ENCODE measurements at regions not wholly inside any gene's neighbourhood (a gene's known extent, or its start where the extent isn't known, plus 50 kb on each side); places are given as distances from the start of the nearest gene placed in this dataset.

DNA sequence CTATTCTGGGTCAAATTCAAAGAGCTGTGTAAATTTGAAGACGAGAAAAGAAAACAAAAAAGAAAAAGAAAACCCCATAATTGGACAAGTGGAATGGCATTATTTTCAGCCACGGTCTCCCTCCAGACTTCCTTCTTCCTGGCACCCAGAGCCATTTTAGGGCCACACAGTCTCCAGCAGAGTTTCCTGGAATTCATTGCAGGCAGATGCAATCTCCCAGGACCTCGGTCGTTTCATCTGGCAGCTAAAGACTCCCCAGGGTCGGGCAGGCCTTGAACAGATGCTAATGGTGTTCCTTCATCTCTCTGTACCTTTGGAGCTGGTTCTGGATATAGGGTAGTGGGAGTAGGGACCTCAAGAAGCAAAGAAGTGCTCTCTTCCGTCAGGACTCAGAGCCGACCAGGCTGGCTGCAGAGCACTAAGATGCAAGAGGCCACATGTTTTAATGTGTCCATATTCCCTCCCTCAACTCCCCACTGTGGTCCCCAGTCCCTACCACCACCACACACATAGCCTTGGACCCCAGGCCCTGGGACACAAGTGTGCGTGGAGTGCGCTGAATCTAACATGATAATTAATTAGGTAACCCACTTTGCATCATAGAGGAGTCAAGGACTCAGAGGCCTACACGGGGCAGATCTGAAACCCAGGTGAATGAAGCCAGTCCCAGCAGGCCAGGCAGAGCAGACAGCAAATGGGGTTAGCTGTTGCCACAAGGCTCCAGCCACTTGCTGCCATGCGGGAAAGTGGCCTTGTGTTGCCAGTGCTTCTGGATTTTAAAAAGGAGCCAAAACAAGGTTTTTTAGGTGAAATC, 109.3 kb upstream of the ATL2 start:
- no peak overlapping the region for H3K4me2 ChIP-seq (ENCODE audit: low read depth, low read length, poor library complexity, severe bottlenecking)
- no peaks in the 10 kb centered on the region for H3K9me2 ChIP-seq (replicated peaks; ENCODE audit: low read depth, low read length)
- no peak overlapping the region for H2AFZ ChIP-seq (ENCODE audit: low read length)
- no peak overlapping the region for H3K9ac ChIP-seq (ENCODE audit: low read depth, low read length, poor library complexity, severe bottlenecking)
- H3K9me3 ChIP-seq (ENCODE audit: insufficient read depth, low read depth, low read length), result no peaks in the 10 kb centered on the region
- no peaks in the 10 kb centered on the region for H3F3A ChIP-seq (ENCODE audit: low read depth)
- no peaks in the 10 kb centered on the region for H3K79me2 ChIP-seq (ENCODE audit: insufficient read depth, low read length)
- H3K4me3 ChIP-seq (ENCODE audit: low read length, poor library complexity, severe bottlenecking), result no peak overlapping the region
- TF ChIP-seq, protein P1, sequence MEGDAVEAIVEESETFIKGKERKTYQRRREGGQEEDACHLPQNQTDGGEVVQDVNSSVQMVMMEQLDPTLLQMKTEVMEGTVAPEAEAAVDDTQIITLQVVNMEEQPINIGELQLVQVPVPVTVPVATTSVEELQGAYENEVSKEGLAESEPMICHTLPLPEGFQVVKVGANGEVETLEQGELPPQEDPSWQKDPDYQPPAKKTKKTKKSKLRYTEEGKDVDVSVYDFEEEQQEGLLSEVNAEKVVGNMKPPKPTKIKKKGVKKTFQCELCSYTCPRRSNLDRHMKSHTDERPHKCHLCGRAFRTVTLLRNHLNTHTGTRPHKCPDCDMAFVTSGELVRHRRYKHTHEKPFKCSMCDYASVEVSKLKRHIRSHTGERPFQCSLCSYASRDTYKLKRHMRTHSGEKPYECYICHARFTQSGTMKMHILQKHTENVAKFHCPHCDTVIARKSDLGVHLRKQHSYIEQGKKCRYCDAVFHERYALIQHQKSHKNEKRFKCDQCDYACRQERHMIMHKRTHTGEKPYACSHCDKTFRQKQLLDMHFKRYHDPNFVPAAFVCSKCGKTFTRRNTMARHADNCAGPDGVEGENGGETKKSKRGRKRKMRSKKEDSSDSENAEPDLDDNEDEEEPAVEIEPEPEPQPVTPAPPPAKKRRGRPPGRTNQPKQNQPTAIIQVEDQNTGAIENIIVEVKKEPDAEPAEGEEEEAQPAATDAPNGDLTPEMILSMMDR (conservative IDR thresholded peaks at IDR 0.05; ENCODE audit: low read length), result no peak
- no peak for TF ChIP-seq EZH2phosphoT487 (IDR thresholded peaks at IDR 0.05; ENCODE audit: borderline replicate concordance)
- no peaks in the 10 kb centered on the region for H3K36me3 ChIP-seq (ENCODE audit: insufficient read depth, low read length)
- H4K20me1 ChIP-seq (ENCODE audit: insufficient read depth, low read length, poor library complexity, severe bottlenecking), result no peaks in the 10 kb centered on the region
- H3K27me3 ChIP-seq (ENCODE audit: insufficient read depth, low read length, poor library complexity, severe bottlenecking), result no peaks in the 10 kb centered on the region
- H3K4me1 ChIP-seq (ENCODE audit: insufficient read depth, low read length, poor library complexity, severe bottlenecking), result no peaks in the 10 kb centered on the region

DNA sequence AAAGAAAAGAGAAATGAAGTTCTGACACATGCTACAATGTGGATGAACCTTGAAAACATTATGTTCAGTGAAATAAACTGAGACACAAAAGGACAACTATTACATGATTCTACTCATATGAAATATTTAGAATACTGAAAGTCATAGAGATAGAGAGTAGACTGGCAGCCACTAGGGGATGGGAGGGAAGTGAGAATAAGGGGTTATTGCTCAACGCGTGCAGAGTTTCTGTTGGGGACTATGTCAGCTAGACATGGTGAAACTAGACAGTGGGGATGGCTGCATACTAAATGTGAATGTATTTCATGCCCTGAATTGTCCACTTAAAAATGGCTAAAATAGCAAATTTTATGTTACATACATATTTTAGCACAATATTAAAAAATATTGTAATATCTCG, 108.7 kb upstream of the ATL2 start:
- H3K4me1 ChIP-seq (ENCODE audit: insufficient read depth, low read length, poor library complexity, severe bottlenecking), result no peaks in the 10 kb centered on the region
- H3F3A ChIP-seq (ENCODE audit: low read depth), result no peaks in the 10 kb centered on the region
- no peak overlapping the region for H3K4me2 ChIP-seq (ENCODE audit: low read depth, low read length, poor library complexity, severe bottlenecking)
- H3K4me3 ChIP-seq (ENCODE audit: low read length, poor library complexity, severe bottlenecking), result no peak overlapping the region
- H3K9ac ChIP-seq (ENCODE audit: low read depth, low read length, poor library complexity, severe bottlenecking), result no peak overlapping the region
- H4K20me1 ChIP-seq (ENCODE audit: insufficient read depth, low read length, poor library complexity, severe bottlenecking), result no peaks in the 10 kb centered on the region
- no peaks in the 10 kb centered on the region for H3K9me3 ChIP-seq (ENCODE audit: insufficient read depth, low read depth, low read length)
- no peak overlapping the region for H2AFZ ChIP-seq (ENCODE audit: low read length)
- TF ChIP-seq, protein P1 (conservative IDR thresholded peaks at IDR 0.05; ENCODE audit: low read length), result no peak
- no peak for TF ChIP-seq EZH2phosphoT487 (IDR thresholded peaks at IDR 0.05; ENCODE audit: borderline replicate concordance)
- H3K36me3 ChIP-seq (ENCODE audit: insufficient read depth, low read length), result no peaks in the 10 kb centered on the region
- no peaks in the 10 kb centered on the region for H3K9me2 ChIP-seq (replicated peaks; ENCODE audit: low read depth, low read length)
- H3K27me3 ChIP-seq (ENCODE audit: insufficient read depth, low read length, poor library complexity, severe bottlenecking), result no peaks in the 10 kb centered on the region
- H3K79me2 ChIP-seq (ENCODE audit: insufficient read depth, low read length), result no peaks in the 10 kb centered on the region

GRCh38 chr2:38484957-38485356, 107.9 kb upstream of the ATL2 start:
- Histone ChIP-seq H3F3A (ENCODE audit: low read depth) (no peaks in the 10 kb centered on the region), H3K9me3 (ENCODE audit: insufficient read depth, low read depth, low read length) (no peaks in the 10 kb centered on the region), H2AFZ (ENCODE audit: low read length) (no peak overlapping the region), H3K9ac (ENCODE audit: low read depth, low read length, poor library complexity, severe bottlenecking) (no peak overlapping the region), H4K20me1 (ENCODE audit: insufficient read depth, low read length, poor library complexity, severe bottlenecking) (no peaks in the 10 kb centered on the region), H3K27me3 (ENCODE audit: insufficient read depth, low read length, poor library complexity, severe bottlenecking) (no peaks in the 10 kb centered on the region), H3K4me1 (ENCODE audit: insufficient read depth, low read length, poor library complexity, severe bottlenecking) (no peaks in the 10 kb centered on the region), H3K79me2 (ENCODE audit: insufficient read depth, low read length) (no peaks in the 10 kb centered on the region), H3K36me3 (ENCODE audit: insufficient read depth, low read length) (no peaks in the 10 kb centered on the region), H3K4me3 (ENCODE audit: low read length, poor library complexity, severe bottlenecking) (no peak overlapping the region), H3K9me2 (replicated peaks; ENCODE audit: low read depth, low read length) (no peaks in the 10 kb centered on the region), H3K4me2 (ENCODE audit: low read depth, low read length, poor library complexity, severe bottlenecking) (no peak overlapping the region)
- TF ChIP-seq, protein P1 (conservative IDR thresholded peaks at IDR 0.05; ENCODE audit: low read length), result no peak
- no peak for TF ChIP-seq EZH2phosphoT487 (IDR thresholded peaks at IDR 0.05; ENCODE audit: borderline replicate concordance)
